ENCODE measurements at regions not wholly inside any gene's neighbourhood (a gene's known extent, or its start where the extent isn't known, plus 50 kb on each side); places are given as distances from the start of the nearest gene placed in this dataset.

GRCh38 chr18:22257022-22257543 is 87.7 kb downstream of the GATA6 start:
- Histone ChIP-seq H3K36me3 (ENCODE audit: control insufficient read depth, insufficient read depth, low read length) (no peaks in the 10 kb centered on the region), H3K4me1 (ENCODE audit: control insufficient read depth, insufficient read depth, low read length) (no peaks in the 10 kb centered on the region), H3K4me3 (ENCODE audit: low read length) (no peak overlapping the region), H3K27me3 (ENCODE audit: control insufficient read depth, insufficient read depth, low read length) (no peaks in the 10 kb centered on the region), H3K27ac (ENCODE audit: low read length) (no peak overlapping the region), H3K9me3 (ENCODE audit: control insufficient read depth, low read depth, low read length) (no peaks in the 10 kb centered on the region)
- no CpG with 5 or more reads among the region's 5 CpGs for WGBS (ENCODE audit: insufficient coverage, low lambda C conversion rate)
- no peak for DNase-seq

DNA sequence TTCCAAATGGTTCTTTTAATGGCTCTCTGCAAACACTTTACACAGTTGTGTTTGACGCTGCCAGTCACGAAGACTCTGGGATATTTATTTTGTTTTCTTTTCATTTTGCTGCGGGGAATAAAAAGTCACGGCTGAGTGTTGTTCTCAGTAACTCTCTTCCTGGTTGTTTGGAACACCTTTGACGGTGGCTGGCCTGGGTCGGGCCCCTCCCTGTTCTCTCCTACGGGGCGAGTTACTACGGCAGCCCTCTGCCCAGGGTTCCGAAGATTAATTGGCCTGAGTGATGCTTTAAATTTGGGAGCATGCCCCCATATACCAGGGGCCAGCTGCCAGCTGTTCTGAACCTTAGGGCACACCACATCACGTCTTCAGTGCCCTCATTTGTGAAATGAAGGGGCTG is 84.7 kb downstream of the GATA6 start:
- no CpG with 5 or more reads among the region's 11 CpGs for WGBS (ENCODE audit: insufficient coverage, low lambda C conversion rate)
- Histone ChIP-seq H3K4me3 (ENCODE audit: low read length) (no peak overlapping the region), H3K36me3 (ENCODE audit: control insufficient read depth, insufficient read depth, low read length) (no peaks in the 10 kb centered on the region), H3K9me3 (ENCODE audit: control insufficient read depth, low read depth, low read length) (no peaks in the 10 kb centered on the region), H3K4me1 (ENCODE audit: control insufficient read depth, insufficient read depth, low read length) (no peaks in the 10 kb centered on the region), H3K27ac (ENCODE audit: low read length) (no peak overlapping the region), H3K27me3 (ENCODE audit: control insufficient read depth, insufficient read depth, low read length) (no peaks in the 10 kb centered on the region)
- no peak for DNase-seq

GRCh38 chr18:22253676-22254075 is 84.3 kb downstream of the GATA6 start:
- H3K4me1 ChIP-seq (ENCODE audit: control insufficient read depth, insufficient read depth, low read length) = no peaks in the 10 kb centered on the region
- no peak overlapping the region for H3K4me3 ChIP-seq (ENCODE audit: low read length)
- no peak overlapping the region for H3K27ac ChIP-seq (ENCODE audit: low read length)
- H3K9me3 ChIP-seq (ENCODE audit: control insufficient read depth, low read depth, low read length) = no peaks in the 10 kb centered on the region
- H3K36me3 ChIP-seq (ENCODE audit: control insufficient read depth, insufficient read depth, low read length) = no peaks in the 10 kb centered on the region
- no peaks in the 10 kb centered on the region for H3K27me3 ChIP-seq (ENCODE audit: control insufficient read depth, insufficient read depth, low read length)
- no CpG with 5 or more reads among the region's 9 CpGs for WGBS (ENCODE audit: insufficient coverage, low lambda C conversion rate)
- DNase-seq = no peak

DNA sequence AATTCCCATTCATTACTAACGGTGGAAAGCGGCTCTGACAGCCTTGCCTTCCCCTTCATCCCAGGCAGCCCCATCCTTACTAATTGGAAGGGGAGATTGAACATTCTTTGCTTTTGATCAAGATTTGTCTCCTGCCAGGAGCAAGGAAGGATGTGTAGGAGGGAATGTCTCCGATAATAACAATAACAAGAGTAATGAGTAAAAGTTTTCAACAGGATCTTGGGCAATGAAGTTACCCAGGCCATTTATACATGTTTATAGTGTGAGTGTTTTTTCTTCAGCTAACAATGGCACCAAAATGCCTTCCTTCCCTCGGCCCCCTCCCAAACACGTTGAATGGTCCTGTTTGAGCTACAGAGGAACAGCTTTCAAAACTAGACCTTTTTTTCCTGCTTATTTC is 83.8 kb downstream of the GATA6 start:
- Histone ChIP-seq H3K36me3 (ENCODE audit: control insufficient read depth, insufficient read depth, low read length) (no peaks in the 10 kb centered on the region), H3K4me1 (ENCODE audit: control insufficient read depth, insufficient read depth, low read length) (no peaks in the 10 kb centered on the region), H3K27me3 (ENCODE audit: control insufficient read depth, insufficient read depth, low read length) (no peaks in the 10 kb centered on the region), H3K9me3 (ENCODE audit: control insufficient read depth, low read depth, low read length) (no peaks in the 10 kb centered on the region), H3K27ac (ENCODE audit: low read length) (no peak overlapping the region), H3K4me3 (ENCODE audit: low read length) (no peak overlapping the region)
- no CpG with 5 or more reads among the region's 5 CpGs for WGBS (ENCODE audit: insufficient coverage, low lambda C conversion rate)
- no peak for DNase-seq

Data from large intestine (tissue), 3 donors.